ENCODE measurements at regions not wholly inside any gene's neighbourhood (a gene's known extent, or its start where the extent isn't known, plus 50 kb on each side); places are given as distances from the start of the nearest gene placed in this dataset.

GRCh38 chr16:86681031-86681756 lies 102.8 kb downstream of the FOXL1 start:
- DNase-seq (ENCODE audit: extremely low read depth, low read depth), result no peak

- DNase-seq (ENCODE audit: extremely low read depth, low read depth), result no peak
Measured at GRCh38 chr16:86681757-86682106, 103.4 kb downstream of the FOXL1 start.

- DNase-seq (ENCODE audit: extremely low read depth, low read depth), result no peak
Measured at GRCh38 chr16:86682219-86682904, 104.0 kb downstream of the FOXL1 start.

- DNase-seq (ENCODE audit: extremely low read depth, low read depth), result no peak
Measured at GRCh38 chr16:86683441-86684194, 105.3 kb downstream of the FOXL1 start.

GRCh38 chr16:86685076-86685475 lies 106.7 kb downstream of the FOXL1 start:
- DNase-seq (ENCODE audit: extremely low read depth, low read depth), result no peak

GRCh38 chr16:86690970-86691369 lies 112.6 kb downstream of the FOXL1 start:
- DNase-seq (ENCODE audit: extremely low read depth, low read depth), result no peak

GRCh38 chr16:86692426-86692825 lies 114.1 kb downstream of the FOXL1 start:
- no peak for DNase-seq (ENCODE audit: extremely low read depth, low read depth)

- no peak for DNase-seq (ENCODE audit: extremely low read depth, low read depth)
Measured at GRCh38 chr16:86693033-86693432, 114.7 kb downstream of the FOXL1 start.

GRCh38 chr16:86697715-86698114 lies 119.4 kb downstream of the FOXL1 start:
- no peak for DNase-seq (ENCODE audit: extremely low read depth, low read depth)

- no peak for DNase-seq (ENCODE audit: extremely low read depth, low read depth)
Measured at GRCh38 chr16:86700046-86700945, 121.9 kb downstream of the FOXL1 start.

- no peak for DNase-seq (ENCODE audit: extremely low read depth, low read depth)
Measured at GRCh38 chr16:86701286-86701975, 123.1 kb downstream of the FOXL1 start.

GRCh38 chr16:86702824-86703588 lies 124.7 kb downstream of the FOXL1 start:
- DNase-seq (ENCODE audit: extremely low read depth, low read depth), result no peak

- no peak for DNase-seq (ENCODE audit: extremely low read depth, low read depth)
Measured at GRCh38 chr16:86704516-86704915, 126.2 kb downstream of the FOXL1 start.

GRCh38 chr16:86706726-86707125 lies 128.4 kb downstream of the FOXL1 start:
- DNase-seq (ENCODE audit: extremely low read depth, low read depth), result no peak

GRCh38 chr16:86707171-86707570 lies 128.8 kb downstream of the FOXL1 start:
- DNase-seq (ENCODE audit: extremely low read depth, low read depth), result no peak

- no peak for DNase-seq (ENCODE audit: extremely low read depth, low read depth)
Measured at GRCh38 chr16:86707581-86707980, 129.2 kb downstream of the FOXL1 start.

- DNase-seq (ENCODE audit: extremely low read depth, low read depth), result no peak
Measured at GRCh38 chr16:86708431-86708830, 130.1 kb downstream of the FOXL1 start.

- DNase-seq (ENCODE audit: extremely low read depth, low read depth), result no peak
Measured at GRCh38 chr16:86709103-86709502, 130.8 kb downstream of the FOXL1 start.

- DNase-seq (ENCODE audit: extremely low read depth, low read depth), result no peak
Measured at GRCh38 chr16:86709902-86710601, 131.7 kb downstream of the FOXL1 start.
